Fibroblast of the aortic adventitia (primary cell): ENCODE measurements at regions not wholly inside any gene's neighbourhood (a gene's known extent, or its start where the extent isn't known, plus 50 kb on each side); places are given as distances from the start of the nearest gene placed in this dataset.

ENCODE experiments used
- DNase-seq: peaks from one replicate; pipeline ENCODE4 v3.0.0-alpha.2; 2010; ENCODE audit warnings: low read depth
- H3K4me3 ChIP-seq: 2 replicates; pipeline ENCODE4 v1.5.1; 2011; ENCODE audit warnings: low read depth, mild to moderate bottlenecking, control low read depth, low read length, moderate library complexity
- TF ChIP-seq, protein P1 (sequence below): IDR thresholded peaks from 2 replicates; pipeline ENCODE4 v1.5.1; 2011; ENCODE audit warnings: mild to moderate bottlenecking, low read length, control low read depth, inconsistent platforms; ENCODE audit not compliant: insufficient read depth

DNA sequence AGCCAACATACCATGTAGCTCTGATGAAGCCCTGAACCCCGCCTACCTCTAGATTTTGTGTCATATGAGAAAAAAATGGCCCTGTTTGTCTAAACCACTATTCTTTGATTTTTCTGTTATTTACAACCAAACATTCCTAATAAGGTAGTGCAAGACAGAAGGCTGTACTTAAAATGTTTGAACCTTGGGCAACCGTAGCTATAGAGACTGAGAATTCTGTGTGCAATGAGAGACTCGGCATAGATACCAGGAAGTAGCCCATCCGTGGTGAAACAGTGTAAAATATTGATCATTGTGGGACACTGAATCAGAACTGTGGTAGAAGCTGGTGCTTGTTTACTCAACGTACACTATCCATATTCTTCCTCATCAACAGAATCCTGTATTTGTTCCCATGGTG, 86.5 kb upstream of the TMCC3 start:
- DNase-seq: no peak
- TF ChIP-seq, protein P1, sequence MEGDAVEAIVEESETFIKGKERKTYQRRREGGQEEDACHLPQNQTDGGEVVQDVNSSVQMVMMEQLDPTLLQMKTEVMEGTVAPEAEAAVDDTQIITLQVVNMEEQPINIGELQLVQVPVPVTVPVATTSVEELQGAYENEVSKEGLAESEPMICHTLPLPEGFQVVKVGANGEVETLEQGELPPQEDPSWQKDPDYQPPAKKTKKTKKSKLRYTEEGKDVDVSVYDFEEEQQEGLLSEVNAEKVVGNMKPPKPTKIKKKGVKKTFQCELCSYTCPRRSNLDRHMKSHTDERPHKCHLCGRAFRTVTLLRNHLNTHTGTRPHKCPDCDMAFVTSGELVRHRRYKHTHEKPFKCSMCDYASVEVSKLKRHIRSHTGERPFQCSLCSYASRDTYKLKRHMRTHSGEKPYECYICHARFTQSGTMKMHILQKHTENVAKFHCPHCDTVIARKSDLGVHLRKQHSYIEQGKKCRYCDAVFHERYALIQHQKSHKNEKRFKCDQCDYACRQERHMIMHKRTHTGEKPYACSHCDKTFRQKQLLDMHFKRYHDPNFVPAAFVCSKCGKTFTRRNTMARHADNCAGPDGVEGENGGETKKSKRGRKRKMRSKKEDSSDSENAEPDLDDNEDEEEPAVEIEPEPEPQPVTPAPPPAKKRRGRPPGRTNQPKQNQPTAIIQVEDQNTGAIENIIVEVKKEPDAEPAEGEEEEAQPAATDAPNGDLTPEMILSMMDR: no peak
- H3K4me3 ChIP-seq: no peak overlapping the region

DNA sequence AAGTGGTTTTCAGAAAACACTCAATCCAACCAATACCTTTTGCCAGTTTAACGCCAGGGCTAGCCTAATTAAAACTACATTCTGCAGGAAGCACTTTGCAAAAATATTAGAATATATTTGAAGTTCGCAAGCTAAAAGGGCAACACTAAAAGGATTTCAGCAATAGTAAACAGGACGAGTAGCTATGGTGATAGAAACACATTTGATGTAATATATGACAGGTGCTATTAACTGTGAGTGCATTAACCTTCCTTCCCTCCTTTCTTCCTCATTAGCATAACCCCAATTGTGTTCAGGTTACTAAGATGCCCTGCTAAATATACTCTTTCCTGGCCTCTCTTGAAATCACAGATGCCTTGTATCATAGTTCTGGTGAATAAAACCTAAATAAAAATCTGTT, 85.6 kb upstream of the TMCC3 start:
- TF ChIP-seq, protein P1: no peak

DNA sequence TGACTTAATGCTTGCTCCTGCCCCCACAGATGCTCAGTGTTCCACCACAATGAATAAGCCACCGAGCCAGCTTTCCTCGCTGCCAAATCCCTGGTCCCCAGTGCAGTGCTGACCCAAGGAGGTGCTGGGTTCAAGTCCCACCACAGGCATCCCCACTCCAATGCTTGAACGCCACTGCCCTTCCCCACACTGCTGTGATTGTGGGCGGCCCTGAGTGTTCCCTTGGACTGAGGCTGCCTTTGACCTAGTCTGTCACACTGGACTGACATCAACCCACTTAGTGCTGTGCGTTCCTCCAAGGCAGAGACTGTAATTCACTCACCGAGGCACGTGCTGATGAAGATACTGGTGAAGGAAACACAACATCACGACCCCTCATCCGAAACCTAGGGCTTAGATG, 83.4 kb upstream of the TMCC3 start:
- DNase-seq: no peak
- no peak overlapping the region for H3K4me3 ChIP-seq
- TF ChIP-seq, protein P1: no peak

More for the DNA sequence above, 85.6 kb upstream of the TMCC3 start:
- no peak for DNase-seq
- H3K4me3 ChIP-seq: no peak overlapping the region

DNA sequence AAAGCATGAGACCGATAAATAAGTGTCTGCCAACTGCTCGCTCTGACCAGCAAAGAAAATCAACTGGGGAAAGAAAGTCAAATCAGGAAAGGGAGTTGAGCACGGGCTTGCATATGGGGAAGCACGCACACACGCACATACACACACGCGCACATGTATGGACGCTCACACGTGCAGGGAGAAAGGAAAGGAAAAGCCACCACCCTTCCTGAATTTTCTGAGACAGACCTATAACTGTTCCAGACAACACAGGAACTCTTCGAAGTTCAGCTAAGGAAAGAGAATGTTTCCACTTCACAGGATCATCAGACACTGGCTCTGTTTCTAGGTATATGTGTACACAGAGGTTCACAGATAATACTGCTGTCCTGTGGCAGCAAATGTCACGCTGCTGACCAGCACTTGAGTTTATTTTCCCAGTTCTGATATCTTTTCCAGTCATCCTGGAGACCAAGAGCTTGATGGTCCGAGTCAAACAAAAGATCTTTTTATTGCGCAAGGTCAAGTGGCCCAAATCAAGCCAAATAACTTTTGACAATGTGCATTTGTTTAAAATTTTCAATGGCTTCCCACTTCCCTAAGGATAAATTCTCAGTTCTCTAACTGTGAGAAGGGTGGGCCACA, 82.1 kb upstream of the TMCC3 start:
- no peak for DNase-seq
- TF ChIP-seq, protein P1: no peak
- H3K4me3 ChIP-seq: no peak overlapping the region

DNA sequence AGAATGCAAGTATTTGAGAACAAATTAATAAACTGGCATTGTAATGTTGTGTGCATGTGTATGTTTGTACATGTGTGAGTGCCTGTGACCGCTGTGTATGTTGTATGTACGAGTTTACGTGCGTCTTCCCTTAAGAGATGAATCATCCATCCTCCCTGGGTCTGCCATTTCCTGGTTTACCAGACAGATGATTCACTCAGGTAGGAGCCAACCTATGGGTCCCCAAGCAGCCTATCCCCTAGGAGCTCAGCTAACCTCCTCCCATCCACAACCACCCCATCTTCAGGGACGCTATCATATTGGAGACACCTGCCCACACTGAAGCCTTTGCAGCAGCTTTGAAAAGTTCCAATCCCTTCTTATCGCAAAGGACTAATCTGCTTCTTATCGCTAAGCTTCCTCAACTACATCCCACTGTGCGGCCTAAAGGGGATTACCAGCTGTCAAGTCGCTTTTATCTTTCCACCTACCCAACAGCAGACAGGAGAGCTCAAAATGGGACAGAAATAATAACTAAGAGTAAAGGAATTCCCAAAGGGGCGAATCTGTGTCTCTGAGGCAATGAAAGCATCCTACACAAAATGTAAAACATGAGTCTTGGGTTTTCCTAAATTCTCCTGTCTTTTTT, 81.5 kb upstream of the TMCC3 start:
- TF ChIP-seq, protein P1: no peak
- H3K4me3 ChIP-seq: no peak overlapping the region
- no peak for DNase-seq

DNA sequence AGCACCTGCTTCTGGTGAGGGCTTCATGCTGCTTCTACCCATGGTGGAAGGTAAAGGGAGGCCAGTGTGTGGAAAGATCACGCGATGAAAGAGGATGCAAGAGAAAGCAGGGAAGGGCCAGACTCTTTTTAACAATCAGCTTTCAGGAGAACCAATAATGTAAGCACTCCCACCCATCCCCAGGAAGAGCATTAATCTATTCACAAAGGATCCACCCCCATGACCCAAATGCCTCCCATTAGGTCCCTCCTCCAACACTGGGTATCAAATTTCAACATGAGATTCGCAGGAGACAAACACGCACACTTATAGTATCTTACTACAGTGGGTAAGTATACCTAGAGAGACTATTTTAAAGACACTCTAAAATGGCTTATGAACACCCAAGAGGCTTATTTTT, 80.5 kb upstream of the TMCC3 start:
- TF ChIP-seq, protein P1: no peak
- no peak for DNase-seq
- H3K4me3 ChIP-seq: no peak overlapping the region
